HepG2 (cell line): ENCODE measurements at regions not wholly inside any gene's neighbourhood (a gene's known extent, or its start where the extent isn't known, plus 50 kb on each side); places are given as distances from the start of the nearest gene placed in this dataset.

Experiments used
- DPF2 ChIP-seq: sonication (generic); formaldehyde crosslinking; IDR thresholded peaks from 2 replicates; pipeline ENCODE4 v1.4.0; 2020; ENCODE audit warnings: mild to moderate bottlenecking, low read depth, missing genetic modification reagents, borderline replicate concordance
- POLR2A ChIP-seq, 2 experiments: IDR thresholded peaks; 2 replicates each; pipeline ENCODE4 v1.6.1; 2011; ENCODE audit warnings: low read depth in 2 of 2, low read length in 2 of 2, mild to moderate bottlenecking in 1 of 2, moderate library complexity in 1 of 2; ENCODE audit not compliant: insufficient read depth in 1 of 2
- RAD21 ChIP-seq: fragments of 450-650 bp; formaldehyde crosslinking; IDR thresholded peaks from 2 replicates; pipeline ENCODE4 v1.5.0; 2020; ENCODE audit warnings: mild to moderate bottlenecking
- SPEN ChIP-seq: sonication (generic); formaldehyde crosslinking; IDR thresholded peaks from 2 replicates; pipeline ENCODE4 v1.5.1; 2020; ENCODE audit warnings: low read depth, mild to moderate bottlenecking, missing genetic modification reagents
- TF ChIP-seq, protein P1 (sequence below): sonication (generic); formaldehyde crosslinking; IDR thresholded peaks from 2 replicates; pipeline ENCODE4 v1.4.0; 2020; ENCODE audit warnings: missing genetic modification reagents
- TF ChIP-seq, protein P2 (sequence below): sonication (generic); formaldehyde crosslinking; IDR thresholded peaks from 2 replicates; pipeline ENCODE4 v1.5.1; 2020; ENCODE audit warnings: mild to moderate bottlenecking, missing genetic modification reagents, moderate library complexity
- TF ChIP-seq, protein P3 (sequence below): sonication (generic); formaldehyde crosslinking; IDR thresholded peaks from 2 replicates; pipeline ENCODE4 v1.5.0; 2020; ENCODE audit warnings: mild to moderate bottlenecking, missing genetic modification reagents, moderate library complexity

DNA sequence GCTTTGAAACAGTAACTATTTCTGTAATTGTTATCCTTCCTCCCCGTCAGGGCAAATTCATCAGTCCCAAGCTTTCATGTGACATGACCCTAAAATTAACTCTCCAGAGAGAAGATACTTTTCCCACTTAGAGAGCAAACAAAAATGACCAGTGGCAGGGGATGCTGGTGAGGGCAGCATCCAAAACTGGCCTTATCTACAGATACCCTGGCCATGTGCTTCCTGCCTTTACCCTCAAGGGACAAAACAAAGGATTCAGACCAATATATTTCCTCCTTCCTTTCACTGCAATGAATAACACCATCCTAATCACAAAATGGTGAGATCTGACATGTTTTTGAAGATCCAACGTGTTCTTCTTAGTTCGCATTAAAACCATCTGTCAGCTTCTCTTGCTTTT lies 267.2 kb downstream of the MAN2A1 start:
- no peak for TF ChIP-seq RAD21 (CRISPR knock-in tag)
- no peak for TF ChIP-seq DPF2 (CRISPR knock-in tag)
- no peak for TF ChIP-seq POLR2A (IDR thresholded peaks at IDR 0.05; ENCODE audit: insufficient read depth in 1 of 2, low read depth in 2 of 2, low read length in 2 of 2)
- TF ChIP-seq, protein P1, sequence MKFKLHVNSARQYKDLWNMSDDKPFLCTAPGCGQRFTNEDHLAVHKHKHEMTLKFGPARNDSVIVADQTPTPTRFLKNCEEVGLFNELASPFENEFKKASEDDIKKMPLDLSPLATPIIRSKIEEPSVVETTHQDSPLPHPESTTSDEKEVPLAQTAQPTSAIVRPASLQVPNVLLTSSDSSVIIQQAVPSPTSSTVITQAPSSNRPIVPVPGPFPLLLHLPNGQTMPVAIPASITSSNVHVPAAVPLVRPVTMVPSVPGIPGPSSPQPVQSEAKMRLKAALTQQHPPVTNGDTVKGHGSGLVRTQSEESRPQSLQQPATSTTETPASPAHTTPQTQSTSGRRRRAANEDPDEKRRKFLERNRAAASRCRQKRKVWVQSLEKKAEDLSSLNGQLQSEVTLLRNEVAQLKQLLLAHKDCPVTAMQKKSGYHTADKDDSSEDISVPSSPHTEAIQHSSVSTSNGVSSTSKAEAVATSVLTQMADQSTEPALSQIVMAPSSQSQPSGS (CRISPR knock-in tag), result no peak
- TF ChIP-seq SPEN (CRISPR knock-in tag), result no peak
- TF ChIP-seq, protein P2, sequence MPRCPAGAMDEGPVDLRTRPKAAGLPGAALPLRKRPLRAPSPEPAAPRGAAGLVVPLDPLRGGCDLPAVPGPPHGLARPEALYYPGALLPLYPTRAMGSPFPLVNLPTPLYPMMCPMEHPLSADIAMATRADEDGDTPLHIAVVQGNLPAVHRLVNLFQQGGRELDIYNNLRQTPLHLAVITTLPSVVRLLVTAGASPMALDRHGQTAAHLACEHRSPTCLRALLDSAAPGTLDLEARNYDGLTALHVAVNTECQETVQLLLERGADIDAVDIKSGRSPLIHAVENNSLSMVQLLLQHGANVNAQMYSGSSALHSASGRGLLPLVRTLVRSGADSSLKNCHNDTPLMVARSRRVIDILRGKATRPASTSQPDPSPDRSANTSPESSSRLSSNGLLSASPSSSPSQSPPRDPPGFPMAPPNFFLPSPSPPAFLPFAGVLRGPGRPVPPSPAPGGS, result no peak
- TF ChIP-seq, protein P3, sequence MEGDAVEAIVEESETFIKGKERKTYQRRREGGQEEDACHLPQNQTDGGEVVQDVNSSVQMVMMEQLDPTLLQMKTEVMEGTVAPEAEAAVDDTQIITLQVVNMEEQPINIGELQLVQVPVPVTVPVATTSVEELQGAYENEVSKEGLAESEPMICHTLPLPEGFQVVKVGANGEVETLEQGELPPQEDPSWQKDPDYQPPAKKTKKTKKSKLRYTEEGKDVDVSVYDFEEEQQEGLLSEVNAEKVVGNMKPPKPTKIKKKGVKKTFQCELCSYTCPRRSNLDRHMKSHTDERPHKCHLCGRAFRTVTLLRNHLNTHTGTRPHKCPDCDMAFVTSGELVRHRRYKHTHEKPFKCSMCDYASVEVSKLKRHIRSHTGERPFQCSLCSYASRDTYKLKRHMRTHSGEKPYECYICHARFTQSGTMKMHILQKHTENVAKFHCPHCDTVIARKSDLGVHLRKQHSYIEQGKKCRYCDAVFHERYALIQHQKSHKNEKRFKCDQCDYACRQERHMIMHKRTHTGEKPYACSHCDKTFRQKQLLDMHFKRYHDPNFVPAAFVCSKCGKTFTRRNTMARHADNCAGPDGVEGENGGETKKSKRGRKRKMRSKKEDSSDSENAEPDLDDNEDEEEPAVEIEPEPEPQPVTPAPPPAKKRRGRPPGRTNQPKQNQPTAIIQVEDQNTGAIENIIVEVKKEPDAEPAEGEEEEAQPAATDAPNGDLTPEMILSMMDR, result no peak
